ENCODE measurements at regions not wholly inside any gene's neighbourhood (a gene's known extent, or its start where the extent isn't known, plus 50 kb on each side); places are given as distances from the start of the nearest gene placed in this dataset.
A peak's percentile ranks its signal among the peaks of the same experiment; 100 is the strongest.
"Not testable (repeated sequence)": the region's sequence is repeated elsewhere in the genome, so short reads cannot be mapped to it uniquely, and the experiment has no call there.

DNA sequence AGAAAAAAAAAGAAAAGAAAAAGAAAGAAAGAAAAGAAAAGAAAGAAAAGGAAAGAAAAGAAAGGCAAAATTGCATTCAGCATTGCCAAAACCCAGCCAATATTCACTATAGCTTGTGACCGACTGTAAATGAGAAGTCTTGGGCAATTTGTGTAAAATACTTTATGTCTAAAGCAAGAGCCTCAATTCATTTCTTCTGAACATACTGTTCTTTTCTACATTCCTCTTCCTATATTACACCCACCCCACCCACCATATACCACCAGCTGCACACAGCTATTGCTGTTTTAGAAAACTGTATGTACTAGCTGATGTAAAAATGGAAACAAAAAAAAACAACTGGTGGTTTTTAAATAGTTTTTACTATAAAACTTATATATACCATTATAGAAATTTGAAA is 156.9 kb upstream of the TTC29 start:
- no peak for DNase-seq (ENCODE audit: low read depth)

DNA sequence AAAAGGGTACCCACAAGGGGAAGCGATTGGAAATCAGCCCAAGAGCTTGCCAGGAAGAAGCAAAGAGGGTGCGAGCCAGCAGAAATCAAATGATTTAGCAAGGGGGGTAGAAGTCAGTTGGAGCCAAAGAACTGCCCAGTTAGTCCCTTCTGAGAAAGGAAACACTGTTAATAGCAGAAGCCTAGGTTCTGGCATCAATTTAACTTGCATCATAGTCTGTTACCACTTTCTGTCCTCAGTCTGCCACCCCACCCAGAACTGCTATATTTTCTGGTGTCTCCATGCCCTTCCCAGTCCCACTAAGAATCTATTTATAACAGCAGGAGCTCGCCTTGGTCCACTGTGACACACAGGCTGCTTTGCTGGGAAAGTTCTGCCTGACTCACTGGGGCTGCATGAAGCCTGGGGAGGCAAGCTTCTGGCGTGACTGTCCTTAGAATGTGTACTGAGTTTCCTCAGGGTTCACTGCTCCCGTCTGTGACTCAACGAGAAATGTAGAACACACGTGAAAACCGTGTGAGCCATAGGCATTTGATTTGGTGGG is 157.8 kb upstream of the TTC29 start:
- peak; percentile 98 for DNase-seq (ENCODE audit: low read depth)

DNA sequence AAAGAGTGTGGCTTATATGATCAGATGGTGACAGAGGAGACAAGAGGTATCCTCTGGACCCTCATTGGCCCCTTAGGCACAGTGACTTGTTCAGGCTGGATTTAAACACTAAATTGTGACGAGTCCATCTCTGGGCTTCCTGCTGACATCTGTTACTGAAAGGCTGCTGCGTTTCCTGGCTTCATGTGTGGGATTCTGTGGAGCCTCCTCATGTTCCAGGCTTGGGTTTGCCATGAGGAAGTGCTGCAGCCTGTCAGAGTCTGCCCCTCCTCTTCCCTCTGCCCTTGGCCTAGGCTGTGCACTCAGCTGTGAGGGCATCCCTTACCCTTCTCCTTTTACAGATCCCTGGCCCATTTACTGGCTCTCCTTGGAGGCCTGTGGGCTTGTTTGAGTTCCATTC is 159.1 kb upstream of the TTC29 start:
- peak; percentile 70 for DNase-seq (ENCODE audit: low read depth)

DNA sequence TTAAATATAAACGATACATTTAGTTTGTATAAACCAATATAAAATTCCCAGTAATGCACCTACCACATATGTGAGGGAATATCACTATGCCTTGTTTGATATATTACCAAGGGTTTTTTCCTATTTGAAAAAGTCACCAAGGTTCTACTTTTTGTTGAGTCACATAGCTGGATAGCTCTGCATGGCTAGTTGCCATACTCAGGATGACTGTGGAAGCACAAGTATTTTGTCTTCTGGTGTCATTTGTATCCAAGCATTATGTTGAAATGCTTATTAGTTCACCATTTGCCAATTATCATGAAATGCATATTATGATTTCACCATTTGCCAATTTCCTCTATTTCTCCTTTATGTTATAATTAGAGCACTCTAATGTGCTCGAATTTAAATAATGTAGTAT is 162.7 kb upstream of the TTC29 start:
- peak; percentile 34 for DNase-seq (ENCODE audit: low read depth)

DNA sequence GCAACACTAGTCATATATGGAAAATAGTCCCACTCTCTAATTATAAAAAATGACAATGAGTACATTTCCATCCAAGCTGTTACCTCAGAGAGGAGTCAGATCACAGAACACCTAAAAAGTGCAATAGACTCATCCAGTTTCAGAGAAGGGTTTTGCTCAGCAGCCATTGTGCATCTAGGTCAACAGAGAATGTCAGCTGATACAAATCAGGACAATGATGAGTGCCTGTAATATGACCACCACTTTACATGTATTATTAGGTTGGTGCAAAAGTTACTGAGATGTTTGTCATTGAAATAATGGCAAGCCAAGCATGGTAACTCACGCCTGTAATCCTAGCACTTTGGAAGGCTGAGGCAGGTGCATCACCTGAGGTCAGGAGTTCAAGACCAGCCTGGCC is 164.1 kb upstream of the TTC29 start:
- no peak for DNase-seq (ENCODE audit: low read depth)

DNA sequence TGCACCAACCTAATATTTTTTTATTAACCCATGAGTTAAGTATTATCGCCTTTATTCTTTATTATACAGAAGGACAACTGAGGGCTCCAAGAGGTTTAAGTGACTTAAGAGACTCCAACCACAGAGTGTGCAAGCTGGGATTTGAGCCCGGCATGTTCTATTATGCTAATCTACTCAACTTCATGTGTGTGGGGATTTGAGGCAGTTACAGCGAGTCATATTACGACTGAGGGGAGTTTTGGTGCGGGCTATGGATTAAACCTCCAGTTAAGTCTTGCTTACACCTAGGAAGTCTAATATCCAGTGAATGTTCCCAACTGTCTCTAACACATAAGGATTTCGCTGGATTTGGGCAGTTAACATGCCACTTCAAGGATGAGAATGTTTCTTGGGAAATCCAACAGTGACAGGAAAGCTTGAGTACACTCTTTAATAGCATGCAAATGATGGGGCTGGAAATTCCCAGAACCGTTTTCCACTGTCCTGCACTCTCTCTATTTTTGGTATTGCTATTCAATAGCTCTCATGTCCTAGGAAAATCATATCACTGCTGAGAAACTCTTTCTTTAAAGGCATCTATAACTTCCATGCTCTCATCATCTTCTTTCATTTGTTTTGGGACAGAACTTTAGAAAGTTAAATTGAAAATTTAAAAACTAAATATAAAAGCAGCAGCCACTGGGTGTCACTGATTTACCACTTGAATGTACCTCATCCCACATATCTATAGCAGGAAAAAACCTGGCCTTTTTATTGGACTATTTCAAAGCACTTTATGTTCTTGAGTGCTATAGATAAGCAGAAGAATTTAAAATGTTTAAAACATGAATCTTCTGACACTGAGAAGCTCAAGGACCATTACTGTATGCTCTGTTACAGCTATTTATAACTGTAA is 165.1 kb upstream of the TTC29 start:
- no peak for DNase-seq (ENCODE audit: low read depth)

DNA sequence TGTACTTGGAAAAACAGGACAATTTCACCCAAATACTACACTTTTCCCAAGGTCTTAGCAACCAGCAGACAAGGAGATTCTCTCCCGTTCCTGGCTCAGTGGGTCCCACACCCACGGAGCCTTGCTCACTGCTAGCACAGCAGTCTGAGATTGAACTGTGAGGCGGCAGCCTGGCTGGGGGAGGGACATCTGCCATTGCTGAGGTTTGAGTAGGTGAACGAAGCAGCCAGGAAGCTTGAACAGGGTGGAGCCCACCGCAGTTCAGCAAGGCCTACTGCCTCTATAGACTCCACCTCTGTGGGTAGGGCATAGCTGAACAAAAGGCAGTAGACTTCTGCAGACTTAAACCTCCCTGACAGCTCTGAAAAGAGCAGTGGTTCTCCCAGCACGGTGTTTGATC is 166.5 kb upstream of the TTC29 start:
- DNase-seq (ENCODE audit: low read depth), result not testable (repeated sequence)

DNA sequence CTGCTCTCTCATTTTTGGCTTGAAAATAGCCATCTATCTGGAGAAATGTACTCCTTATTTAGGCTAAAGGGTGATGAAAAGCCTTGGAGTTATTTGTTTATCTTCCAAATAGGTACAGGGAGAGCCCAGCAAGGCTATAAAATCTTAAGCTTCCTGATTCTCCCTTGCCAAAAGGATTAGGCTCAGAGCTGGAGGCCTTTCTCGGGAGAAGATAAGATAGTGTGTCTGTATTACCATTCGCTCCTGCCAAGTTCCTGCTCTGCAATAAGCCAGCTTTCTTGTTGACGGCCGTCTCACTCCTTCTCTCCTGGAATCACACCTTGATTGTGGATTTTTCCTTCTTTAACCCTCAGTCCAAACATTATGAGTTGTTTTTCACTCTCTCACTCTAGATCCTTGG is 171.8 kb upstream of the TTC29 start:
- DNase-seq (ENCODE audit: low read depth), result no peak

DNA sequence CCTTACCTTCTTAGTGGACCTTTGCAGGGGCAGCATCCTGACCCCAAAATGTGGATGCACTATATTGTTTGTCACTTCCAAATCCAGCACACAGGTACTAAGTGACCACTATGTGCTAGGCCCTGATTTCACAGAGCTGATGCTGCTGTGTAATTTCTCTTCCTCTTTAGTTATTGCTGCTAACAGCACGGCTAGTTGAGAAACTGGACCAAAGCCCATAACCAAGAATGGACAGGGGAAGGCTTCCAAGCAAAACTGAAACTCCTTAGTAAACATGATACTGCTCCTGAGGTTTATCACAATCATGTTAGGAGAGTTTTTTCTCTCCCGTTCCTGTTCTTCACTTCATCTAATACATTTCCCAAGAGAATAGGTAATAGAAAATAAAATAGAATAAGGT is 172.9 kb upstream of the TTC29 start:
- DNase-seq (ENCODE audit: low read depth), result no peak

DNA sequence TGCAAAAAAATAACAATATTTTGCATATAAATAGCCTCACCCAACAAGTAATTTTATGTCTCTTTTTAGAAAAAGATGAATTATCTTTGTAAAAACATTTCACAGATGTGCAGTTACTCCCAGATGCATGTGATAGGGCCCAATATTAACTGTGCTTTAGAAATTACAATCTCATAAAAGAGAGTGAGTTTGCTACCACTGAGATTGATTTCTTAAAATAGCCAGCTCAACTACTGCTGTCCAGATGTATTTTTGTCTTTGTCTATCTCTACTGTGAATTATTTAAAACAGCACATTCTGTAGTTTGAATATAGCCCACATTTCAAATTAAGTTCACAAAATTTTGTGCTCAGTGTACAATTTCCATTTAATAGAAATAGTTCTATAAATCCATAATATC is 177.0 kb upstream of the TTC29 start:
- no peak for DNase-seq (ENCODE audit: low read depth)

DNA sequence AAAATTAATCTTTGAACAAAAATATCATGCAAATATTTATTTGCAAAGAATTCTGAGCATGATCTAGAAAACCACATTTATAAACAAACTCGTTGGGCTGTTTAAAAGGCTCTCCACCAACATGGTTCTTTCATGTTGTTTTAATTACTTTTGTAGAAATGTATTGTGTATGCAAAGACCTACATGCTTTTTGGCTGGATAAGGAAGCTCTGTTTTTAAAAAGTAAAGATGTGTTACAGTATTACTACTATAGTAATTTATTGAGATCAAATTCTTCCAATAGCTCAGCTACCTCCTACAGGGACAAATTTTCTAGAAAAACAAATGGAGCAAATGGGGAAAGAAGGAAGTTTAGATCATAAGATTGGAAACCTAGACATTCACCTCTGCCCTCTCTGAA is 177.5 kb upstream of the TTC29 start:
- DNase-seq (ENCODE audit: low read depth), result no peak

DNA sequence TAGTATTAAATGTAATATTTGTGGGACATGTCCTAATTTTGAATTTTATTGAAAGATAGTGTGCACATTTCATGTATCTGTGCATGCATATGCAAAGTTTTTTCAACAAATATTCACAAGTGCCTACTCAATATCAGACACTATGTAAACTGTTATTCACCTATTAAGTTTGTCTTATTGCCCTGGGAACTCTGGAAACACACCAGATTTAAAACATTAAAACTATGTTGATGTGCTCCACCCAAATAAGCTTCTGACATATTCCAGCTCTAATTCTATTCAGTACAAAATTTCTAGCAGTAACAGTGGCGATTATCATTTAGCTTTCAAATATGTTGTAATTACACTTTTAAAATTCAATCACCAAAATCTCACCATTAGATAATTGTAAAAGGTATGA is 183.1 kb upstream of the TTC29 start:
- no peak for DNase-seq (ENCODE audit: low read depth)

DNA sequence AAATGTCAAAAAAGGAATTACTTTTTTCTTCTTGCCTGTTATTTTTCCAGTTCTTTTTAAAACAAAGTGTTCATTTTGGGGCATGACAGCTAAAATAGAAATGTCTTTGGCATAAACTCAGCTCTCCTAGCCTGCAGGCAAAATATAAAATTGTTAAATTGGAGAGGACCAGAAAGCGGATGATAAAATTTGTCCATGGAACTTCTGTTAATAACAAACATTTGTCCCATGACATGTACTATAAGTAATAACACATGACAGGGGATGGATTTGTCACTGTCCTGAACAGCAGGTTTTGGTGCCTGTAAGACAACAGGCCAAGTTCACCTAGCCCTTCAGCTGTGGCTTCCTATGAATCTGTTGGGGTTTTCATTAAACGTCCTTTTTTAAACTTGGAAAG is 184.0 kb upstream of the TTC29 start:
- DNase-seq (ENCODE audit: low read depth), result no peak

DNA sequence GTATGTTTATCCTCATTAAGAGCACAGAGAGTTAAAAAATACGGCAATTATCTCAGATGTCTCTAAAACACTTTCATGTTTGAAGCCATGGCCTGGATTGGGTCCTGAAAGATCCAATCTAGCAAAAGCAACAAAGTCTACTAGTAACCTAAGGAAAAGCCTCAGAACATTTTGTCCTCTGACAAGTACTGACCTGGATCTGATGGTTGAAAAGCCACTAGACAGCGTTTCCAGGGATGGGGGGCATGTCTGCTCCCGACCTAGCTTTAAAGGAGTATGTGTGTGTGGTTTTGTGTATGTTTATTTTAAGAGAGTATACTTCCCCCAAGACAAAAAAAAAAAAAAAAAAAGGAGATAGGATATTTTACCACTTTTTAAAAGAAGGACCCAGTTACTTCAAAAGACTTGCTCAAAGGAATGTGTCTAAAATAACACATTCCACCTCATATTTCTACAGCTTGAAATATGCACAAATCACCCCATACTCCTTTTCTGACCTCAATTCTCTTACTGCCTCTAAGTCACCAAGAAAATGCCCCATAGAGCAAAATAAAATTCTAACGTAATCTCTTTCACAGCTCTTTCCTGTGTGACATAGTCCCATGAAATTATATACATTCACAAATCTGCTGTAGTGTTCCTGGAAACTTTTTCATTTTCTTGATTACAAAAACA is 189.0 kb upstream of the TTC29 start:
- peak; percentile 21 for DNase-seq (ENCODE audit: low read depth)

DNA sequence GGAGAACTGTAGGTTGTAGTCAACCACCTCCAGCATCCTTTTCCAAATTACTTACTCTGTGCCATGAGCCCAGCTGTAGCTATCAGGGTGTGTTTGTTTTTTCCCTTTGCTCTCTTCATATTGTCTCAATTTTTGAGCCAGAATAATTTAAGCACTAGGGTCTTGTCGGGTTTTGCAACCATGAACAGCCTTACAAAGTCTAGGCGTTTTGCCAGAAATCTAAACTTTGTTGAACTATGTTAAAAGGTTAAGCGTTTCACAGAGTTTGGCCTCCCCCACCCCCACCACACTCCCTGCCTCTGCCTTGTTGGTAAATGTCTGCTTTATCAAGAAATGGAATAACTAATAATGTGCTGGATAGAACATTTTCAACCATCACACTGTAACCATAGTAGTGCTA is 190.6 kb upstream of the TTC29 start:
- peak; percentile 50 for DNase-seq (ENCODE audit: low read depth)

DNA sequence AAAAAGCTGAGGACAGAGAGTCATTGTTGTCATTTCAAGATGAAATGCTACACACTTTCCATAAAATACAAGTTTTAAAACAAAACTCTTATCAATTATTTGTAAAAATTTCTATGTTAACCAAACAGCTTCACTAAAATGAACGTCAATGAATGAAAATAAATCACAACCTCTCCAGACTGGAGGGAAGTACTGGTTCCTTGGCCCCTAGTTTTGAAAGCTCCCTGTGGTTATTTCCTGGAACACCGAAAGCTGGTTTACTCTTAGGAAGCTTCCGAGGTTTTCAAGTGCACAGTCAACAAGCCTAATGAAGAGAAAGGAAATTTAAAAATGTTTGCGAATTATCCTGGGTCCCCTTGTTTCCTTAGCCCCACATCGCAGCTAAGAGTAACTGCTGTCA is 191.1 kb upstream of the TTC29 start:
- DNase-seq (ENCODE audit: low read depth), result no peak

DNA sequence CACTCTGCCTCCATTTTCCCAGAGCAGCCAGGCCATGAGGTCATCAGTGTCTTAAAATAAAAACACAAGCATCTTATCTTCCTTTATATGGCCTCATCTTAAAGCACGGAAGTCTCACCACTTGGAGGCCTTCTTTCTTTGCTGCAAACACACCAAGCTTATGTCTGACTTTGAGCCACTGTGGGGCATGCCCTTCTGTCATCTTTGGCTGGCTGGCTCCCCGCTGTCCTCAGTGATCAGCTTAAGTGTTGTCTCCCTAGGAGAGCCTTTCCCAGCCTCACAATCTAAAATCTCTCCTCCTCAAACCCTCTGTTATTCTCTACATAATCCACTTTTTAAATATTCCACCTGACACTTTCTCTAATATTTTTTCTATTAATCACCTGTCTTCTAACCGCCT is 191.6 kb upstream of the TTC29 start:
- DNase-seq (ENCODE audit: low read depth), result no peak

DNA sequence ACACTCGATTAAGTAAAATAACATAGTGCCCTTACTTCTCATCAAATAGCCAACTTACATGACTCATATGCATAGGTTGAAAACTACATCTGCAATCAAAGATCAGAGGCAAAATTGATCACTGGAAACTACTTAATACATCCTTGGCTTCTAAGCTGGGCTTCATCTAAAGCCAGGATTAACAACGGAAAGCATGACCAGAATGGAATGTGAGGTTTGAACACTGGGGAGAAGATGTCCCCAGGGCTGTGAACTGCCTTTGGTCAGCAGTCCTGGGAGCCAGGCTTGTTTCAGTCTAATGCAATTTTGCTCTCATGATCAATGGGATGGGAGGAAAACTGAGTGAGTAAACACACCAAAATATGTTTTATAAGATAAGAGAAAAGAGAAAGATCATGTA is 192.5 kb upstream of the TTC29 start:
- DNase-seq (ENCODE audit: low read depth), result peak; percentile 12

DNA sequence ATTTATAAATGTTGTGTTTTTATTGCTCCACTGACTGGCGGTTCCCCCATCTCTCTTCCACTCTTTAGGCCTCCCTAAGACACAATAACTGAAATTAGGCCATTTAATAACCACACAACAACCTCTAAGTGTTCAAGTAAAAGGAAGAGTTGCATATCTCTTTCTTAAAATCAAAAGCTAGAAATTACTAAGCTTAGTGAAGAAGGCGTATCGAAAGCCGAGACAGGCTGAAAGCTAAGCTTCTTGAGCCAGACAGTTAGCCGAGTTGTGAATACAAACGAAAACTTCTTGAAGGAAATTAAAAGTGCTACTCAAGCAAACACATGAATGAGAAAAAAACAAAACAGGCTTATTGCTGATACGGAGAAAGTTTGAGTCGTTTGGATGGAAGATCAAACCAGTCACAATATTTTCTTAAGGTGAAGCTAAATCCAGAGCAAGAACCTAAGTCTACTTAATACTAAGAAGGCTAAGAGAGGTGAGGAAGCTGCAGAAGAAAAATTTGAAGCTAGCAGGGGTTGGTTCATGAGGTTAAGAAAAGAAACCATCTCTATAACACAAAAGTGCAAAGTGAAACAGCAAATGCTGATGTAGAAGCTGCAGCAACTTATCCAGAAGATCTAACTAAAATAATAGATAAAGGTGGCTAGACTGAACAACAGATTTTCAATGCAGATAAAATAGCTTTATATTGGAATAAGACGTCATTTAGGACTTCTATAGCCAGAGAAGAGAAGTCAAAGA is 194.0 kb upstream of the TTC29 start:
- no peak for DNase-seq (ENCODE audit: low read depth)

DNA sequence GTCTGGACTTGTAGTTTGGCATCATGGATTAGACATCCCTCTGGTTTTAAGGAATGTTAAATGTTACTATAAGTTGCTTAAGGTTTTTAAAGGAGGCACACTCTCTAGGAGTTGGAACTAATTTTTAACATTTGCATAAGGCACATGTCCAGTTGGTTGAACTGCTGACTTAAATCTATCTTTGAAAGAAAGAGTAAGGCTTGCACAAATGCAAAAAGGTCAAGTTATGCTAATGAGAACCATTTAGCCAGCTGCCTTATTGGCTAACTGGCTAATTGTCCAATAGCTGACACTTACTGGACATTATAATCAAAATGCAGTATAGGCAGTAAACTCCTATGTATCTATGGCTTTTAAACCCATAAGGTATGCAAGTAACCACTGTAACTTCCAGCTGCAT is 206.1 kb upstream of the TTC29 start:
- DNase-seq (ENCODE audit: low read depth), result no peak

DNA sequence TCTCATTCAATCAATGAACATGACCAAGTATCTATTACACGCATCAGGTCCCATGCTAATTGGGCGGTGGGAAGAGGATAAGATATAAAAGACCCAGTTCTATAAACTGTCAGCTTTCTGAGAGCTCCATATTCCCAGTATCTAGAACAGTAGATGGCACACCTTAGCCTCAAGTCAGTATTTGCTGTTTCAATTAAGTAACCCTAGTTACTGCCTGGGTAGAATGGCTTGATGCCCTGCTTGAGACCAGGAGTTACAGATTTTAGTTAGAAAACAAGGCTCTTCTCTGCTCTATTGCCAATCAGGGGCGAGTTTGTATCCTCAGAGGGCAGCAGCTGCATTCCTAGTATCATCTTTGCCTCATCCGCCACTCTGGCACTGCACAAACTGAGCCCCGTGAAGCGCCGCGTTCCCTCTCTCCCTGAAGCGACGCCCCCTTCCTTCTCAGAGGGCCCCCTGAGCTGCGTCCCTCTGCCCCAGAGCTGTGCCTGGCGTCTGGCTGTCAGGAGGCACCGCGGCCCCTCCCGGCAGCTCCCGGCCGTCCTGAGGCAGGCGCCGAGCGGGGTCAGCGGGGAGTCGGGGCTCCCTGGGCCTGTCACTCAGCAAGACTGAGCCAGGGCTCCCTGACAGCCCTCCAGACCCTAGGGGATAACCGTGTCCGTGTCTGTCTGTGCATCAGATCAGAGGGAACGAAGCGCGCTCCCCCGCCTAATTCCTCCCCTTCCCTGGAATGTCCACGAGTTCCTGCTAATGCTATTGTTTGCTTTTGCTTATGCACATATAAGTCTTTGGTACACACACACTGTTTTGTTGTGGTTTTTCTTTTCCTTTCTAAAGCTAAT is 212.4 kb upstream of the TTC29 start:
- peak; percentile 67 for DNase-seq (ENCODE audit: low read depth)

All from LHCN-M2 (cell line).